GM23338 (cell line): ENCODE measurements at regions not wholly inside any gene's neighbourhood (a gene's known extent, or its start where the extent isn't known, plus 50 kb on each side); places are given as distances from the start of the nearest gene placed in this dataset.

Experiments used
- ATAC-seq: fragments of 200-7000 bp; cut with Tn5 transposase; 3 replicates; pipeline ENCODE4 v1.9.1; 2020
- DNase-seq: peaks from one replicate; pipeline ENCODE4 v3.0.0-alpha.2; 2015; ENCODE audit warnings: low spot score
- H2AFZ ChIP-seq: fragments of 200-600 bp; sonication (generic); 2 replicates; pipeline ENCODE4 v1.8.0; 2016; ENCODE audit warnings: antibody characterized with exemption, mild to moderate bottlenecking, moderate library complexity
- H3F3A ChIP-seq: fragments of 200-600 bp; sonication (generic); replicated peaks from 2 replicates; pipeline ENCODE4 v1.8.0; 2017; ENCODE audit warnings: antibody characterized with exemption, mixed run types, low read depth
- H3K27ac ChIP-seq: fragments of 200-600 bp; sonication (generic); 2 replicates; pipeline ENCODE4 v1.6.1; 2016; ENCODE audit warnings: low read depth
- H3K27me3 ChIP-seq: fragments of 200-600 bp; sonication (generic); 2 replicates; pipeline ENCODE4 v1.8.0; 2016; ENCODE audit warnings: mild to moderate bottlenecking, mixed run types, moderate library complexity; ENCODE audit not compliant: insufficient read depth
- H3K36me3 ChIP-seq: fragments of 200-600 bp; sonication (generic); 2 replicates; pipeline ENCODE4 v1.8.0; 2016; ENCODE audit warnings: mild to moderate bottlenecking; ENCODE audit not compliant: insufficient read depth
- H3K4me1 ChIP-seq: fragments of 200-600 bp; sonication (generic); 2 replicates; pipeline ENCODE4 v1.8.0; 2016; ENCODE audit warnings: mild to moderate bottlenecking, moderate library complexity; ENCODE audit not compliant: insufficient read depth
- H3K4me2 ChIP-seq: fragments of 200-600 bp; sonication (generic); 2 replicates; pipeline ENCODE4 v1.7.1; 2017; ENCODE audit warnings: mixed run types
- H3K4me3 ChIP-seq: fragments of 200-600 bp; sonication (generic); 2 replicates; pipeline ENCODE4 v1.6.1; 2016; ENCODE audit warnings: mixed run types
- H3K79me2 ChIP-seq: fragments of 200-600 bp; sonication (generic); replicated peaks from 2 replicates; pipeline ENCODE4 v1.8.0; 2017; ENCODE audit warnings: mild to moderate bottlenecking; ENCODE audit not compliant: insufficient read depth
- H3K9me2 ChIP-seq: fragments of 200-600 bp; sonication (generic); 2 replicates; pipeline ENCODE4 v1.8.0; 2017; ENCODE audit not compliant: insufficient read depth
- H4K20me1 ChIP-seq: fragments of 200-600 bp; sonication (generic); replicated peaks from 2 replicates; pipeline ENCODE4 v1.8.0; 2017; ENCODE audit warnings: mild to moderate bottlenecking; ENCODE audit not compliant: insufficient read depth
- H3K27ac Mint-ChIP-seq: 2 replicates; pipeline ENCODE4 v1.8.0; 2020; ENCODE audit warnings: inconsistent platforms, mild to moderate bottlenecking, moderate library complexity, mixed read lengths
- H3K27me3 Mint-ChIP-seq: 3 replicates; pipeline ENCODE4 v1.8.0; 2022; ENCODE audit warnings: low read depth, mild to moderate bottlenecking, moderate library complexity, mixed read lengths, inconsistent platforms; ENCODE audit not compliant: insufficient read depth, poor library complexity
- H3K36me3 Mint-ChIP-seq: 3 replicates; pipeline ENCODE4 v1.8.0; 2021; ENCODE audit warnings: low read depth, mild to moderate bottlenecking, inconsistent platforms, moderate library complexity, mixed read lengths
- H3K4me1 Mint-ChIP-seq: 3 replicates; pipeline ENCODE4 v1.8.0; 2020; ENCODE audit warnings: mild to moderate bottlenecking, inconsistent platforms, mixed read lengths
- H3K4me3 Mint-ChIP-seq: 3 replicates; pipeline ENCODE4 v1.8.0; 2021; ENCODE audit warnings: moderate library complexity, mild to moderate bottlenecking, inconsistent platforms, mixed read lengths
- H3K9me3 Mint-ChIP-seq: 3 replicates; pipeline ENCODE4 v1.8.0; 2020; ENCODE audit warnings: moderate library complexity, mild to moderate bottlenecking, inconsistent platforms, mixed read lengths
- CREB1 ChIP-seq: fragments of 250-450 bp; sonication (Bioruptor Pico); IDR thresholded peaks from 2 replicates; pipeline ENCODE4 v1.5.0; 2020; ENCODE audit warnings: low read depth, mild to moderate bottlenecking, moderate library complexity
- CTCF ChIP-seq, 2 experiments: fragments of 200-600 bp in 1 of 2; sonication (generic) in 1 of 2; conservative IDR thresholded peaks; 2 replicates each; pipeline versions ENCODE4 v1.5.1 to v1.6.1; 2016 to 2017; ENCODE audit warnings: antibody characterized with exemption in 2 of 2, low read depth in 2 of 2, mild to moderate bottlenecking in 2 of 2, moderate library complexity in 1 of 2
- EZH2 ChIP-seq: fragments of 200-600 bp; sonication (generic); IDR thresholded peaks from one replicate; pipeline ENCODE4 v1.8.0; 2017; ENCODE audit warnings: antibody characterized with exemption, mild to moderate bottlenecking, low read depth; ENCODE audit not compliant: unreplicated experiment
- EZH2phosphoT487 ChIP-seq: fragments of 200-600 bp; sonication (generic); IDR thresholded peaks from one replicate; pipeline ENCODE4 v1.8.1; 2018; ENCODE audit warnings: antibody characterized with exemption; ENCODE audit not compliant: unreplicated experiment
- NANOG ChIP-seq: IDR thresholded peaks from 2 replicates; pipeline ENCODE4 v1.6.1; 2016; ENCODE audit warnings: antibody characterized with exemption, borderline replicate concordance
- ZNF114 ChIP-seq: fragments of 250-450 bp; sonication (Bioruptor Pico); IDR thresholded peaks from 2 replicates; pipeline ENCODE4 v1.5.0; 2020; ENCODE audit warnings: mild to moderate bottlenecking, moderate library complexity
- ZNF462 ChIP-seq: fragments of 250-450 bp; sonication (Bioruptor Pico); IDR thresholded peaks from 2 replicates; pipeline ENCODE4 v1.5.0; 2020; ENCODE audit warnings: mild to moderate bottlenecking, moderate library complexity

DNA sequence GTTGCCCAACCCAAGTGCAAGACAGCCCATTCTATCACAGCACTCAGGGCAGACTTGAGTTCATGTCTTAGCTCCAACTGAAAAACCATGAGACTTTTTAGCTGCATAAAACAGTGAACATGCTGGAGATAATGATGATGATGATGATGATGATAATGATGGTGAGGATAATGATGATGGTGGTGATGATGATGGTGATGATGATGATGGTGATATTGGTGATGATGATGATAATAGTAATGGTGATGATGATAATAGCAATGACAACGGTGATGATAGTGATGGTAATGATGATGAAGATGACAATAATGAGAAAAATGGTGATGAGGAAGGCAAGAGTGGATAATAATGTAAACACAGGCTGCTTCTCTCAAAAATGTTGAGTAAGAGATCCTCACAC lies 576.2 kb downstream of the BCL11B start (continued):
- no peak for TF ChIP-seq ZNF462

- no peaks in the 10 kb centered on the region for H3K36me3 ChIP-seq
- H2AFZ ChIP-seq = no peak overlapping the region
- H3K9me3 Mint-ChIP-seq = no peaks in the 10 kb centered on the region; the same call in 2 of the 3 replicates
- DNase-seq = no peak
- H3K27me3 Mint-ChIP-seq = peaks cover 9% of the 10 kb centered on the region
- no peak overlapping the region for H3K27ac ChIP-seq
- no peaks in the 10 kb centered on the region for H4K20me1 ChIP-seq
- no peaks in the 10 kb centered on the region for H3F3A ChIP-seq
- H3K36me3 Mint-ChIP-seq = no peaks in the 10 kb centered on the region
- no peaks in the 10 kb centered on the region for H3K79me2 ChIP-seq
- ATAC-seq = no peak
- H3K9me2 ChIP-seq = peaks cover 19% of the 10 kb centered on the region
- peaks cover 8% of the 10 kb centered on the region; the same call in 2 of the 3 replicates for H3K4me1 Mint-ChIP-seq
- no peak overlapping the region for H3K4me2 ChIP-seq
- no peak overlapping the region for H3K4me3 ChIP-seq
- H3K4me1 ChIP-seq = no peaks in the 10 kb centered on the region
- no peak overlapping the region for H3K4me3 Mint-ChIP-seq
- H3K27ac Mint-ChIP-seq = no peak overlapping the region
- H3K27me3 ChIP-seq = no peaks in the 10 kb centered on the region
- TF ChIP-seq CTCF (conservative IDR thresholded peaks at IDR 0.05; ENCODE audit: low read depth in 2 of 2) (no peak), EZH2phosphoT487 (no peak), EZH2 (no peak), ZNF462 (no peak), CREB1 (CRISPR knock-in tag) (no peak), NANOG (no peak), ZNF114 (CRISPR knock-in tag) (no peak)
Measured at GRCh38 chr14:98698341-98698740, 573.7 kb downstream of the BCL11B start.
